ENCODE measurements at regions not wholly inside any gene's neighbourhood (a gene's known extent, or its start where the extent isn't known, plus 50 kb on each side); places are given as distances from the start of the nearest gene placed in this dataset.

- H3K27ac ChIP-seq (ENCODE audit: poor library complexity, severe bottlenecking), result no peak overlapping the region
- H3K9me3 ChIP-seq (ENCODE audit: severe bottlenecking), result no peaks in the 10 kb centered on the region
- no peak for ATAC-seq (ENCODE audit: low read depth)
- no peak for TF ChIP-seq CTCF (IDR thresholded peaks at IDR 0.05; ENCODE audit: poor library complexity, severe bottlenecking)
- H3K4me1 ChIP-seq (ENCODE audit: insufficient read depth, poor library complexity, severe bottlenecking), result no peaks in the 10 kb centered on the region
- H3K4me3 ChIP-seq (ENCODE audit: severe bottlenecking), result no peak overlapping the region
- H3K36me3 ChIP-seq (ENCODE audit: low read depth), result no peaks in the 10 kb centered on the region
- DNase-seq (ENCODE audit: low spot score), result no peak
- H3K27me3 ChIP-seq (ENCODE audit: insufficient read depth, poor library complexity, severe bottlenecking), result peaks cover 24% of the 10 kb centered on the region
Measured at GRCh38 chr1:38371505-38371844, 324.9 kb upstream of the POU3F1 start.

GRCh38 chr1:38370716-38371504 is 324.3 kb upstream of the POU3F1 start:
- no peaks in the 10 kb centered on the region for H3K36me3 ChIP-seq (ENCODE audit: low read depth)
- DNase-seq (ENCODE audit: low spot score) (no peak), ATAC-seq (ENCODE audit: low read depth) (no peak)
- no peak overlapping the region for H3K4me3 ChIP-seq (ENCODE audit: severe bottlenecking)
- H3K27me3 ChIP-seq (ENCODE audit: insufficient read depth, poor library complexity, severe bottlenecking), result peaks cover 24% of the 10 kb centered on the region
- no peaks in the 10 kb centered on the region for H3K4me1 ChIP-seq (ENCODE audit: insufficient read depth, poor library complexity, severe bottlenecking)
- no peak overlapping the region for H3K27ac ChIP-seq (ENCODE audit: poor library complexity, severe bottlenecking)
- no peaks in the 10 kb centered on the region for H3K9me3 ChIP-seq (ENCODE audit: severe bottlenecking)
- no peak for TF ChIP-seq CTCF (IDR thresholded peaks at IDR 0.05; ENCODE audit: poor library complexity, severe bottlenecking)

DNA sequence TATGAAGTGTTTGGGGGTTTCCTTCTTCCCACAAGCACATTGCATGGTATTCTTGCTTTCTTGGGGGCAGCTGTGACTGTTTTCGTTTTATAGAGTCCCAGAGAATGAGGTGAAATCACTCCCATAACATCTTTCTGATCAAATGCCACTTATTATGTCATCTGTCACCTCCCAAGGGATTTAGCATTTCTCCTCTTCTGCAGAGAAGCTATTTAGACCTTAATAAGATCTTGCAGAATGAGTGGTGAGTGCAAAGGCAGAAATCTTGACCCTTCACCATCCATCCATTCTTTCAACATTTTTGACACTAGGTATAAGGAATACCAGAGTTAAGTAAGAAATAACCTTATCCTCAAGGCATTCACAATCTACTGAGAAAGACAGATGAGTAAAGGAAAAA is 318.6 kb upstream of the POU3F1 start:
- no peak for TF ChIP-seq CTCF (IDR thresholded peaks at IDR 0.05; ENCODE audit: poor library complexity, severe bottlenecking)
- no peaks in the 10 kb centered on the region for H3K9me3 ChIP-seq (ENCODE audit: severe bottlenecking)
- H3K4me3 ChIP-seq (ENCODE audit: severe bottlenecking), result no peak overlapping the region
- DNase-seq (ENCODE audit: low spot score) (no peak), ATAC-seq (ENCODE audit: low read depth) (no peak)
- H3K27ac ChIP-seq (ENCODE audit: poor library complexity, severe bottlenecking), result no peak overlapping the region
- H3K4me1 ChIP-seq (ENCODE audit: insufficient read depth, poor library complexity, severe bottlenecking), result no peaks in the 10 kb centered on the region
- no peaks in the 10 kb centered on the region for H3K36me3 ChIP-seq (ENCODE audit: low read depth)
- H3K27me3 ChIP-seq (ENCODE audit: insufficient read depth, poor library complexity, severe bottlenecking), result peaks cover 22% of the 10 kb centered on the region

- no peak for ATAC-seq (ENCODE audit: low read depth)
- no peak overlapping the region for H3K4me3 ChIP-seq (ENCODE audit: severe bottlenecking)
- no peak for TF ChIP-seq CTCF (IDR thresholded peaks at IDR 0.05; ENCODE audit: poor library complexity, severe bottlenecking)
- H3K36me3 ChIP-seq (ENCODE audit: low read depth), result no peaks in the 10 kb centered on the region
- H3K4me1 ChIP-seq (ENCODE audit: insufficient read depth, poor library complexity, severe bottlenecking), result no peaks in the 10 kb centered on the region
- no peaks in the 10 kb centered on the region for H3K27me3 ChIP-seq (ENCODE audit: insufficient read depth, poor library complexity, severe bottlenecking)
- DNase-seq (ENCODE audit: low spot score), result no peak
- no peak overlapping the region for H3K27ac ChIP-seq (ENCODE audit: poor library complexity, severe bottlenecking)
- H3K9me3 ChIP-seq (ENCODE audit: severe bottlenecking), result no peaks in the 10 kb centered on the region
Measured at GRCh38 chr1:38361566-38361965, 315.0 kb upstream of the POU3F1 start.

DNA sequence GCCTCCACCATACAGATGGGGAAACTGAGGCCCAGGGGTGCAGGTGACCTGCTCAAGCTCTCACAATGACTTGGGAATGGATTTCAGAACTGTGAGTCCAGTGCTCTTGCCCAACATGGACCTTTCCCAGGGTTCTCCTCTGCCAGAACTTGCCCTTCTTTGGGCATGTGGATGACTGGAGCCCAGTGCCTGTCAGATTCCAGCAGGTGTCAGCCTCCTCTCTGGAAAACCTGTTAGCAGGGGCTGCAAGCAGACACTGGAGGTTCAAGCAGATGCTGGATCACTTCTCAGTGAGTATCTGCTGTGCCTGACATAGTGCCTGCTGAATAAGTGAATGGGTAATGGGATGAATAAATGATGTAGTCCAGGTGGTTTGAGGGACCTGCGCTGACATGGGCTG is 314.2 kb upstream of the POU3F1 start:
- H3K27ac ChIP-seq (ENCODE audit: poor library complexity, severe bottlenecking), result no peak overlapping the region
- DNase-seq (ENCODE audit: low spot score) (no peak), ATAC-seq (ENCODE audit: low read depth) (no peak)
- no peak for TF ChIP-seq CTCF (IDR thresholded peaks at IDR 0.05; ENCODE audit: poor library complexity, severe bottlenecking)
- H3K4me1 ChIP-seq (ENCODE audit: insufficient read depth, poor library complexity, severe bottlenecking), result no peaks in the 10 kb centered on the region
- no peaks in the 10 kb centered on the region for H3K9me3 ChIP-seq (ENCODE audit: severe bottlenecking)
- no peak overlapping the region for H3K4me3 ChIP-seq (ENCODE audit: severe bottlenecking)
- no peaks in the 10 kb centered on the region for H3K27me3 ChIP-seq (ENCODE audit: insufficient read depth, poor library complexity, severe bottlenecking)
- H3K36me3 ChIP-seq (ENCODE audit: low read depth), result no peaks in the 10 kb centered on the region

All from RWPE2 (cell line).